ENCODE measurements at regions not wholly inside any gene's neighbourhood (a gene's known extent, or its start where the extent isn't known, plus 50 kb on each side); places are given as distances from the start of the nearest gene placed in this dataset.

DNA sequence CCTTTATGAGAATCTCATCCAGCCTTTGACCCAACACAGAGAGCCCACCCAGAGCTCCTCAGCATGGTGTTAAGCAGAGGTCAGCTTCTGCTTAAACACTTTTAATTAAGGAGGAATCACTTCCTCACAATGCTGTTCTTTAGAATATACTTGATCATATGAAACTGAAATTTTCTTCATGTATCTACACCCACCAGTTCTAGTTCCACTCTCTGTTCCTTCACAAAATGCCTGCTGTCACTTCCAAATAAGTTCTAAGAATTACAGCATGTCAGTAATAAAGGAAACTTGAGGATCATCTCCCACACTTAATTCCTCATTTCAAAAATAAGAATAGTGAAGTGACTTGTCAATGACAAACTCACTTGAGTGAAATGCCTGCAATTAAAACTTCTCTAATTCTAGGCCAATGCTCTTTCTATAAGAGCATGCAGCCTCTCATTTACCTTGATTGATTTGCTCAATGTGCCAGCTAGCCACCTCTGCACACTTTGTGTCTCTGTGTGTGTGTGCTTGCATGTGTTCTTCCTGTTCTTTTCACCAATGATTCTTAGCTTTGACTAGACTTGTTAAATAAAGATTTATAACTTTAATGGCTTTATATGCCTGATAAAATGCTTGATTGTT, 356.3 kb downstream of the PLPP3 start (continued):
- TF ChIP-seq RCOR1 (conservative IDR thresholded peaks at IDR 0.05; ENCODE audit: low read depth, low read length) (no peak), ETV6 (conservative IDR thresholded peaks at IDR 0.05 in 1 of 2, IDR thresholded peaks at IDR 0.05 in 1 of 2; ENCODE audit: borderline replicate concordance in 1 of 2, low read depth in 1 of 2) (no peak), IKZF2 (IDR thresholded peaks at IDR 0.05) (peak; percentile 76 to 81), ATF7 (IDR thresholded peaks at IDR 0.05; ENCODE audit: low read depth) (0 out of 2 replicates have a peak, but pooled peaks have one; percentile 32), DPF2 (IDR thresholded peaks at IDR 0.05) (peak; percentile 84), BCL11A (IDR thresholded peaks at IDR 0.05; ENCODE audit: low read depth, low read length) (0 out of 2 replicates have a peak, but pooled peaks have one; percentile 22), EP300 (IDR thresholded peaks at IDR 0.05; ENCODE audit: borderline replicate concordance in 1 of 2, control insufficient read depth in 1 of 2, low read depth in 2 of 2, low read length in 2 of 2) (peak in 1 of 2 experiments; percentile 58; a peak in 1 of 4 replicates), CHD1 (IDR thresholded peaks at IDR 0.05; ENCODE audit: low read depth, low read length) (no peak), SPI1 (IDR thresholded peaks at IDR 0.05; ENCODE audit: borderline replicate concordance, insufficient read depth, low read depth, low read length) (peak; percentile 83; the same call in 1 of the 2 replicates), NBN (IDR thresholded peaks at IDR 0.05) (0 out of 2 replicates have a peak, but pooled peaks have one; percentile 25), RELB (IDR thresholded peaks at IDR 0.05; ENCODE audit: low read depth) (peak; percentile 75), RUNX3 (IDR thresholded peaks at IDR 0.05; ENCODE audit: low read length) (no peak), RB1 (IDR thresholded peaks at IDR 0.05; ENCODE audit: borderline replicate concordance) (no peak), RBBP5 (conservative IDR thresholded peaks at IDR 0.05) (no peak), ZNF24 (IDR thresholded peaks at IDR 0.05) (no peak), EED (IDR thresholded peaks at IDR 0.05; ENCODE audit: low read depth) (no peak)
- TF ChIP-seq, protein P1, sequence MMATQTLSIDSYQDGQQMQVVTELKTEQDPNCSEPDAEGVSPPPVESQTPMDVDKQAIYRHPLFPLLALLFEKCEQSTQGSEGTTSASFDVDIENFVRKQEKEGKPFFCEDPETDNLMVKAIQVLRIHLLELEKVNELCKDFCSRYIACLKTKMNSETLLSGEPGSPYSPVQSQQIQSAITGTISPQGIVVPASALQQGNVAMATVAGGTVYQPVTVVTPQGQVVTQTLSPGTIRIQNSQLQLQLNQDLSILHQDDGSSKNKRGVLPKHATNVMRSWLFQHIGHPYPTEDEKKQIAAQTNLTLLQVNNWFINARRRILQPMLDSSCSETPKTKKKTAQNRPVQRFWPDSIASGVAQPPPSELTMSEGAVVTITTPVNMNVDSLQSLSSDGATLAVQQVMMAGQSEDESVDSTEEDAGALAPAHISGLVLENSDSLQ (IDR thresholded peaks at IDR 0.05) = 0 out of 2 replicates have a peak, but pooled peaks have one; percentile 19
